Thyroid gland (tissue), 4 donors: ENCODE measurements at regions not wholly inside any gene's neighbourhood (a gene's known extent, or its start where the extent isn't known, plus 50 kb on each side); places are given as distances from the start of the nearest gene placed in this dataset.

Source experiments
- POLR2A ChIP-seq, 2 donors: fragments of 450-650 bp; IDR thresholded peaks; one replicate each; pipeline ENCODE4 v1.6.1; 2017; ENCODE audit warnings: antibody characterized with exemption in 2 of 2, mild to moderate bottlenecking in 2 of 2, moderate library complexity in 1 of 2
- TF ChIP-seq, protein P1 (sequence below), 6 experiments: fragments of 200-600 bp in 3 of 6; fragments of 450-650 bp in 3 of 6; sonication (generic) in 3 of 6; IDR thresholded peaks; one replicate each; pipeline ENCODE4 v1.5.1; 2016 to 2019; ENCODE audit warnings: antibody characterized with exemption in 6 of 6, mild to moderate bottlenecking in 2 of 6, inconsistent platforms in 1 of 6, moderate library complexity in 1 of 6

DNA sequence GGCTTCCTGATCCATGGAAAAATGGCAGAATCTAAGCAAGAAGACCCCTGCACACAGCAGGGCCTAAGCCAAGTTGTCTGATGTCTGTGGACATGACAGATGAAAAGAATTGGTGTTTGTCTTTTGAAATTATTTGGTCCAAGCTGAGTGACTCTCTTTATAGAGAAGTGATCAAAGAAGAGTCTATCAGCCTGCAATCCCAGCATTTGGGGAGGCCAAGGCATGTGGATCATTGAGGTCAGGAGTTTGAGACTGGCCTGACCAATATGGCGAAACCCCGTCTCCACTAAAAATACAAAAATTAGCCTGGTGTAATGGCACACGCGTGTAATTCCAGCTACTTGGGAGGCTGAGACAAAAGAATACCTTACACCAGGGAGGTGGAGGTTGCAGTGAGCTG lies 64.8 kb upstream of the TUNAR start:
- TF ChIP-seq, protein P1, sequence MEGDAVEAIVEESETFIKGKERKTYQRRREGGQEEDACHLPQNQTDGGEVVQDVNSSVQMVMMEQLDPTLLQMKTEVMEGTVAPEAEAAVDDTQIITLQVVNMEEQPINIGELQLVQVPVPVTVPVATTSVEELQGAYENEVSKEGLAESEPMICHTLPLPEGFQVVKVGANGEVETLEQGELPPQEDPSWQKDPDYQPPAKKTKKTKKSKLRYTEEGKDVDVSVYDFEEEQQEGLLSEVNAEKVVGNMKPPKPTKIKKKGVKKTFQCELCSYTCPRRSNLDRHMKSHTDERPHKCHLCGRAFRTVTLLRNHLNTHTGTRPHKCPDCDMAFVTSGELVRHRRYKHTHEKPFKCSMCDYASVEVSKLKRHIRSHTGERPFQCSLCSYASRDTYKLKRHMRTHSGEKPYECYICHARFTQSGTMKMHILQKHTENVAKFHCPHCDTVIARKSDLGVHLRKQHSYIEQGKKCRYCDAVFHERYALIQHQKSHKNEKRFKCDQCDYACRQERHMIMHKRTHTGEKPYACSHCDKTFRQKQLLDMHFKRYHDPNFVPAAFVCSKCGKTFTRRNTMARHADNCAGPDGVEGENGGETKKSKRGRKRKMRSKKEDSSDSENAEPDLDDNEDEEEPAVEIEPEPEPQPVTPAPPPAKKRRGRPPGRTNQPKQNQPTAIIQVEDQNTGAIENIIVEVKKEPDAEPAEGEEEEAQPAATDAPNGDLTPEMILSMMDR (IDR thresholded peaks at IDR 0.05): no peak
- TF ChIP-seq POLR2A (IDR thresholded peaks at IDR 0.05): no peak
